DOHH2 (cell line): ENCODE measurements at regions not wholly inside any gene's neighbourhood (a gene's known extent, or its start where the extent isn't known, plus 50 kb on each side); places are given as distances from the start of the nearest gene placed in this dataset.

Experiments used
- H3F3A ChIP-seq: fragments of 200-600 bp; sonication (generic), shearing (Covaris generic); 2 replicates; pipeline ENCODE4 v1.6.0; 2016; ENCODE audit warnings: antibody characterized with exemption, mild to moderate bottlenecking; ENCODE audit not compliant: control insufficient read depth, insufficient read depth
- H3K27ac ChIP-seq: fragments of 200-600 bp; sonication (generic); 2 replicates; pipeline ENCODE4 v1.5.1; 2014; ENCODE audit warnings: low read depth, mild to moderate bottlenecking, low read length, moderate library complexity
- H3K27me3 ChIP-seq: fragments of 200-600 bp; sonication (generic); 2 replicates; pipeline ENCODE4 v1.6.1; 2014; ENCODE audit warnings: mild to moderate bottlenecking, low read length, mixed read lengths; ENCODE audit not compliant: control insufficient read depth
- H3K36me3 ChIP-seq: fragments of 200-600 bp; sonication (generic); 2 replicates; pipeline ENCODE4 v1.6.1; 2014; ENCODE audit warnings: mild to moderate bottlenecking, low read length, moderate library complexity, mixed read lengths; ENCODE audit not compliant: control insufficient read depth
- H3K4me1 ChIP-seq: fragments of 200-600 bp; sonication (generic); 2 replicates; pipeline ENCODE4 v1.6.1; 2014; ENCODE audit warnings: mild to moderate bottlenecking, low read length, mixed read lengths; ENCODE audit not compliant: control insufficient read depth
- H3K4me2 ChIP-seq: fragments of 200-600 bp; sonication (generic); 2 replicates; pipeline ENCODE4 v1.6.0; 2014; ENCODE audit warnings: mild to moderate bottlenecking, low read length, moderate library complexity
- H3K4me3 ChIP-seq: fragments of 200-600 bp; sonication (generic); 2 replicates; pipeline ENCODE4 v1.5.1; 2014; ENCODE audit warnings: mild to moderate bottlenecking, low read length, mixed read lengths
- H3K79me2 ChIP-seq: fragments of 200-600 bp; sonication (generic); 2 replicates; pipeline ENCODE4 v1.6.1; 2014; ENCODE audit warnings: mild to moderate bottlenecking, low read length, mixed read lengths; ENCODE audit not compliant: control insufficient read depth
- H3K9me2 ChIP-seq: fragments of 200-600 bp; sonication (generic); replicated peaks from 2 replicates; pipeline ENCODE4 v1.6.1; 2014; ENCODE audit warnings: mild to moderate bottlenecking, low read length, mixed read lengths; ENCODE audit not compliant: control insufficient read depth
- H3K9me3 ChIP-seq: fragments of 200-600 bp; sonication (generic); 2 replicates; pipeline ENCODE4 v1.6.1; 2014; ENCODE audit warnings: antibody characterized with exemption, low read length, mixed read lengths; ENCODE audit not compliant: control insufficient read depth, insufficient read depth
- H4K20me1 ChIP-seq: fragments of 200-600 bp; sonication (generic); 2 replicates; pipeline ENCODE4 v1.6.0; 2014; ENCODE audit warnings: low read depth, mild to moderate bottlenecking, antibody characterized with exemption, low read length, moderate library complexity; ENCODE audit not compliant: control insufficient read depth, insufficient read depth
- EZH2phosphoT487 ChIP-seq: fragments of 200-600 bp; sonication (generic); IDR thresholded peaks from 2 replicates; pipeline ENCODE4 v1.6.1; 2017; ENCODE audit warnings: borderline replicate concordance, mild to moderate bottlenecking, antibody characterized with exemption, low read length, moderate library complexity, mixed read lengths
- TF ChIP-seq, protein P1 (sequence below): fragments of 200-600 bp; sonication (generic); IDR thresholded peaks from one replicate; pipeline ENCODE4 v1.5.1; 2014; ENCODE audit warnings: antibody characterized with exemption, mild to moderate bottlenecking, low read depth, low read length; ENCODE audit not compliant: poor library complexity, severe bottlenecking

DNA sequence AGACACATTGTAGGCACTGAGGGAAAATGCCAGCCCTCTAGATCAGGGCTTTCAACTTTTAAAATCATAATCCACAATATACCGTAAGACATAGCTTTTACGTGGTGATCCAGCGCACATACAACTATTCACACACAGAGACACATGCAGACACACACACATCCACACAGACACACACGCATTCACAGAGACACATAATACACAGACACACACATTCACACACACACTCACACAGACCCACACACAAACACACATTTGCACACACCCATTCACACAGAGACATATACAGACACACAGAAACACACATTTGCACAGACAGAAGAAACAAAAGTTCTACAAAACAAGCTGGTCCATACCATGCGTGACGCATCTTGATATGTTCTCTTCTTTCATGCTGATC lies 244.5 kb downstream of the RHOU start:
- H3K36me3 ChIP-seq = no peaks in the 10 kb centered on the region
- H3K4me2 ChIP-seq = no peak overlapping the region
- TF ChIP-seq, protein P1, sequence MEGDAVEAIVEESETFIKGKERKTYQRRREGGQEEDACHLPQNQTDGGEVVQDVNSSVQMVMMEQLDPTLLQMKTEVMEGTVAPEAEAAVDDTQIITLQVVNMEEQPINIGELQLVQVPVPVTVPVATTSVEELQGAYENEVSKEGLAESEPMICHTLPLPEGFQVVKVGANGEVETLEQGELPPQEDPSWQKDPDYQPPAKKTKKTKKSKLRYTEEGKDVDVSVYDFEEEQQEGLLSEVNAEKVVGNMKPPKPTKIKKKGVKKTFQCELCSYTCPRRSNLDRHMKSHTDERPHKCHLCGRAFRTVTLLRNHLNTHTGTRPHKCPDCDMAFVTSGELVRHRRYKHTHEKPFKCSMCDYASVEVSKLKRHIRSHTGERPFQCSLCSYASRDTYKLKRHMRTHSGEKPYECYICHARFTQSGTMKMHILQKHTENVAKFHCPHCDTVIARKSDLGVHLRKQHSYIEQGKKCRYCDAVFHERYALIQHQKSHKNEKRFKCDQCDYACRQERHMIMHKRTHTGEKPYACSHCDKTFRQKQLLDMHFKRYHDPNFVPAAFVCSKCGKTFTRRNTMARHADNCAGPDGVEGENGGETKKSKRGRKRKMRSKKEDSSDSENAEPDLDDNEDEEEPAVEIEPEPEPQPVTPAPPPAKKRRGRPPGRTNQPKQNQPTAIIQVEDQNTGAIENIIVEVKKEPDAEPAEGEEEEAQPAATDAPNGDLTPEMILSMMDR = no peak
- TF ChIP-seq EZH2phosphoT487 = no peak
- H3K9me2 ChIP-seq = no peaks in the 10 kb centered on the region
- no peaks in the 10 kb centered on the region for H3F3A ChIP-seq
- H3K4me1 ChIP-seq = no peaks in the 10 kb centered on the region
- no peaks in the 10 kb centered on the region for H3K79me2 ChIP-seq
- no peaks in the 10 kb centered on the region for H4K20me1 ChIP-seq
- no peaks in the 10 kb centered on the region for H3K9me3 ChIP-seq
- H3K27ac ChIP-seq = no peak overlapping the region
- H3K27me3 ChIP-seq = no peaks in the 10 kb centered on the region
- no peak overlapping the region for H3K4me3 ChIP-seq

DNA sequence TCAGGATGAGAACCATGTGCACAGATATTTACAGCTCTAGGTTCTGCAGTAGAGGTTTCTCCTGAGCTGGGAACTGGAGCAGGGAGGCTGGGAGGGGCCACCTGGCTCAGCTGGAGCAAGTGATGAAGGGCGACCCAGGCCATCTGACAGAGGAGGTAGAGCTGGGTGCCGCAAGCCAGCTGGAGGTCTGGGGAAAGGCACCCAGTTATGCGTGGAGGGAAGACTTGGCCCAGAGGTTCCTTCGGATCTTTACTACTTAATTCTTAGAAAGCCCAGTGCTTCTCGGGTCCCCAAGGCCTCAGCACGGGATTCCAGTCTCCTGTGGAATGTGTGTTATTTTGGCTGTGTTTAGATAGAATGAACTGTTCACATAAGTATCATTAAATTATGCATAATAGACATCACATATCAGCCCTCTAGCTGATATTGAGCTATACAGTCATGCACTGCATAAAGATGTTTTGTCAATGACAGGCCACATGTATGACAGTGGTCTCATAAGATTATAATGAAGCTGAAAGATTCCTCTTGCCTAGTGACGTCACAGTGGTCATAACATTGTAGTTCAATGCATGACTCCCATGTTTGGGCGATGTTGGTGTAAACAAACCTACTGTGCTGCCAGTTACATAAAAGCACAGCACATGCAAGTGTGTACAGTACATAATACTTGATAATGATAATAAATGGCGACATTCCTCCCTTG lies 245.1 kb downstream of the RHOU start:
- Histone ChIP-seq H3F3A (no peaks in the 10 kb centered on the region), H4K20me1 (no peaks in the 10 kb centered on the region), H3K4me2 (no peak overlapping the region), H3K36me3 (no peaks in the 10 kb centered on the region), H3K27ac (no peak overlapping the region), H3K4me3 (no peak overlapping the region), H3K27me3 (no peaks in the 10 kb centered on the region), H3K9me3 (no peaks in the 10 kb centered on the region), H3K79me2 (no peaks in the 10 kb centered on the region), H3K9me2 (no peaks in the 10 kb centered on the region), H3K4me1 (no peaks in the 10 kb centered on the region)
- TF ChIP-seq EZH2phosphoT487 = no peak
- TF ChIP-seq, protein P1 = no peak

DNA sequence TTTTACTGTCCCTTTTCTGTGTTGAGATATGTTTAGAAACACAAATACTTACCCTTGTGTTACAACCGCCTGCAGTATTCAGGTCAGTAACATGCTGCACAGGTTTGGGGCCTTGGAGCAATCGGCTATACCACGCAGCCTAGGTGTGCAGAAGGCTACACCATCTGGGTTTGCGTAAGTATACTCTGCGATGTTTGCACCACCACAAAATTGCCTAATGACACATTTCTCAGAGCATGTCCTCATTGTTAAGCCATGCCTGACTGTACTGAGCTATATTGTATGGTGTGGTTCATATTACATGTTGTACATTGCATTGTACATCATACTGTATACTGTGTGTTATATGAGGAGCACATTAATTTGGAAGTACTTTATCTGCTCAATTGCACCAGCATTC lies 247.4 kb downstream of the RHOU start:
- Histone ChIP-seq H3K79me2 (no peaks in the 10 kb centered on the region), H3K4me2 (no peak overlapping the region), H4K20me1 (no peaks in the 10 kb centered on the region), H3K27me3 (no peaks in the 10 kb centered on the region), H3F3A (no peaks in the 10 kb centered on the region), H3K36me3 (no peaks in the 10 kb centered on the region), H3K4me1 (no peaks in the 10 kb centered on the region), H3K4me3 (no peak overlapping the region), H3K9me3 (no peaks in the 10 kb centered on the region), H3K9me2 (no peaks in the 10 kb centered on the region), H3K27ac (no peak overlapping the region)
- TF ChIP-seq, protein P1 = no peak
- no peak for TF ChIP-seq EZH2phosphoT487
